ENCODE measurements at regions not wholly inside any gene's neighbourhood (a gene's known extent, or its start where the extent isn't known, plus 50 kb on each side); places are given as distances from the start of the nearest gene placed in this dataset.

- no peaks in the 10 kb centered on the region for H4K20me1 ChIP-seq (ENCODE audit: control insufficient read depth, insufficient read depth, low read length, poor library complexity, severe bottlenecking)
- intact Hi-C loops (cut with micrococcal nuclease) = no loop called here
- no peak overlapping the region for H3K4me3 Mint-ChIP-seq
- H2AFZ ChIP-seq (ENCODE audit: insufficient read depth, low read depth, low read length, poor library complexity, severe bottlenecking) = no peak overlapping the region
- no peak overlapping the region for H3K27ac Mint-ChIP-seq
- H3K9ac ChIP-seq (ENCODE audit: low read length) = no peak overlapping the region
- CTCF ChIA-PET = no interaction called here
- TF ChIP-seq CTCF (IDR thresholded peaks at IDR 0.05) (no peak), EZH2 (IDR thresholded peaks at IDR 0.05; ENCODE audit: borderline replicate concordance, insufficient read depth, low read depth, low read length, poor library complexity, severe bottlenecking) (no peak)
- no peaks in the 10 kb centered on the region for H3K27me3 ChIP-seq (replicated peaks in 1 of 4; ENCODE audit: control extremely low read depth in 1 of 4, control insufficient read depth in 3 of 4, insufficient read depth in 4 of 4, low read length in 3 of 4)
- H3K36me3 ChIP-seq (replicated peaks in 1 of 2; ENCODE audit: control extremely low read depth in 1 of 2, control insufficient read depth in 1 of 2, extremely low read depth in 1 of 2, insufficient read depth in 2 of 2, low read length in 1 of 2) = no peaks in the 10 kb centered on the region
- no peak for ATAC-seq (ENCODE audit: low read depth)
- WGBS (ENCODE audit: insufficient coverage) = 97% methylated on average over 17 of the region's 22 CpGs
- no peaks in the 10 kb centered on the region for H3K27me3 Mint-ChIP-seq
- no peak overlapping the region for H3K27ac ChIP-seq (ENCODE audit: low read length in 2 of 2)
- H3K9me3 Mint-ChIP-seq (ENCODE audit: insufficient read depth) = no peaks in the 10 kb centered on the region
- no peaks in the 10 kb centered on the region for H3K9me3 ChIP-seq (ENCODE audit: control extremely low read depth in 1 of 3, control insufficient read depth in 2 of 3, insufficient read depth in 1 of 3, low read length in 2 of 3)
- no peak for DNase-seq
- POLR2A ChIA-PET = no interaction called here
- no peaks in the 10 kb centered on the region for H3K4me1 ChIP-seq (ENCODE audit: control insufficient read depth in 2 of 2, insufficient read depth in 2 of 2, low read length in 2 of 2)
- no peak overlapping the region for H3K4me3 ChIP-seq (ENCODE audit: control extremely low read depth in 1 of 5, extremely low read depth in 1 of 5, insufficient read depth in 1 of 5, low read depth in 2 of 5, low read length in 4 of 5)
- no peaks in the 10 kb centered on the region for H3K79me2 ChIP-seq (ENCODE audit: control insufficient read depth, insufficient read depth, low read length)
- H3K4me1 Mint-ChIP-seq = no peaks in the 10 kb centered on the region
- H3K4me2 ChIP-seq (replicated peaks; ENCODE audit: low read depth, low read length, poor library complexity, severe bottlenecking) = no peak overlapping the region
These were observed 308.9 kb downstream of the GLUD2 start for GRCh38 chrX:121356139-121356849.

- Histone ChIP-seq H3K9me3 (ENCODE audit: control extremely low read depth in 1 of 3, control insufficient read depth in 2 of 3, insufficient read depth in 1 of 3, low read length in 2 of 3) (no peaks in the 10 kb centered on the region), H3K4me2 (replicated peaks; ENCODE audit: low read depth, low read length, poor library complexity, severe bottlenecking) (no peak overlapping the region), H3K27me3 (replicated peaks in 1 of 4; ENCODE audit: control extremely low read depth in 1 of 4, control insufficient read depth in 3 of 4, insufficient read depth in 4 of 4, low read length in 3 of 4) (no peaks in the 10 kb centered on the region), H3K79me2 (ENCODE audit: control insufficient read depth, insufficient read depth, low read length) (no peaks in the 10 kb centered on the region), H3K27ac (ENCODE audit: low read length in 2 of 2) (no peak overlapping the region), H4K20me1 (ENCODE audit: control insufficient read depth, insufficient read depth, low read length, poor library complexity, severe bottlenecking) (no peaks in the 10 kb centered on the region), H3K4me1 (ENCODE audit: control insufficient read depth in 2 of 2, insufficient read depth in 2 of 2, low read length in 2 of 2) (no peaks in the 10 kb centered on the region), H2AFZ (ENCODE audit: insufficient read depth, low read depth, low read length, poor library complexity, severe bottlenecking) (no peak overlapping the region), H3K36me3 (replicated peaks in 1 of 2; ENCODE audit: control extremely low read depth in 1 of 2, control insufficient read depth in 1 of 2, extremely low read depth in 1 of 2, insufficient read depth in 2 of 2, low read length in 1 of 2) (no peaks in the 10 kb centered on the region), H3K4me3 (ENCODE audit: control extremely low read depth in 1 of 5, extremely low read depth in 1 of 5, insufficient read depth in 1 of 5, low read depth in 2 of 5, low read length in 4 of 5) (no peak overlapping the region), H3K9ac (ENCODE audit: low read length) (no peak overlapping the region)
- 100% methylated on average over 4 of the region's 6 CpGs for WGBS (ENCODE audit: insufficient coverage)
- DNase-seq (no peak), ATAC-seq (ENCODE audit: low read depth) (no peak)
- Mint-ChIP-seq H3K27ac (no peak overlapping the region), H3K4me3 (no peak overlapping the region), H3K4me1 (no peaks in the 10 kb centered on the region), H3K27me3 (no peaks in the 10 kb centered on the region), H3K9me3 (ENCODE audit: insufficient read depth) (no peaks in the 10 kb centered on the region)
- no peak for TF ChIP-seq EZH2 (IDR thresholded peaks at IDR 0.05; ENCODE audit: borderline replicate concordance, insufficient read depth, low read depth, low read length, poor library complexity, severe bottlenecking)
- no peak for TF ChIP-seq CTCF (IDR thresholded peaks at IDR 0.05)
- POLR2A ChIA-PET = no interaction called here
- intact Hi-C loops (cut with micrococcal nuclease) = no loop called here
- CTCF ChIA-PET = no interaction called here
These were observed 309.4 kb downstream of the GLUD2 start for GRCh38 chrX:121356850-121357171.

Data from B cell (primary cell).